GM12878 (cell line): ENCODE measurements at regions not wholly inside any gene's neighbourhood (a gene's known extent, or its start where the extent isn't known, plus 50 kb on each side); places are given as distances from the start of the nearest gene placed in this dataset.

Experiments used
- ATAC-seq: fragments of 200-7000 bp; cut with Tn5 transposase; 3 replicates; pipeline ENCODE4 v1.9.1; 2020; ENCODE audit warnings: mild to moderate bottlenecking, moderate library complexity
- BruUV-seq: library from RNA; stranded (reverse); fragments of 400-500 nt; replicated peaks from 2 replicates; lab custom pipeline; 2021; lab: Mats Ljungman, UMichigan
- CTCF ChIA-PET: fragments of 300-600 bp; sonication (Branson Sonifier 250); formaldehyde crosslinking; extraction: SDS; loops from one replicate; lab custom pipeline; 2021; ENCODE audit warnings: inconsistent platforms; lab: Yijun Ruan, JAX
- POLR2A ChIA-PET: fragments of 350-600 bp; formaldehyde crosslinking; extraction: SDS; loops from one replicate; lab custom pipeline; 2021; ENCODE audit warnings: inconsistent platforms; lab: Charles Lee
- RAD21 ChIA-PET: fragments of 300-600 bp; sonication (Branson Sonifier 250); formaldehyde crosslinking; loops from one replicate; lab custom pipeline; 2023; ENCODE audit warnings: antibody characterized with exemption; ENCODE audit not compliant: unreplicated experiment; lab: Charles Lee
- SMC1A ChIA-PET: fragments of 300-600 bp; sonication (Branson Sonifier 250); formaldehyde crosslinking; loops from one replicate; lab custom pipeline; 2023; ENCODE audit not compliant: unreplicated experiment, uncharacterized antibody; lab: Charles Lee
- DNase-seq: peaks from one replicate; pipeline ENCODE4 v3.0.0-alpha.2; 2011; ENCODE audit warnings: low read depth, low spot score
- FAIRE-seq: peaks from 3 replicates; lab custom pipeline; 2011; peaks lifted over from hg19 to GRCh38; lab: Jason Lieb, UNC
- H2AFZ ChIP-seq: 2 replicates; pipeline ENCODE4 v1.6.0; 2011; ENCODE audit warnings: low read depth, low read length, control low read depth; ENCODE audit not compliant: control insufficient read depth
- H3K27ac ChIP-seq: 2 replicates; pipeline ENCODE4 v1.5.1; 2011; ENCODE audit warnings: control low read depth; ENCODE audit not compliant: control insufficient read depth, insufficient read depth
- H3K27me3 ChIP-seq, 2 experiments: replicated peaks in 1 of 2; 2 replicates each; pipeline versions ENCODE4 v1.6.0 to v1.6.1; 2011; ENCODE audit warnings: low read length in 1 of 2; ENCODE audit not compliant: control insufficient read depth in 2 of 2, insufficient read depth in 2 of 2
- H3K36me3 ChIP-seq, 2 experiments: 2 replicates each; pipeline ENCODE4 v1.5.1; 2011; ENCODE audit warnings: low read length in 1 of 2; ENCODE audit not compliant: control insufficient read depth in 2 of 2, insufficient read depth in 2 of 2
- H3K4me1 ChIP-seq: 2 replicates; pipeline ENCODE4 v1.6.1; 2011; ENCODE audit warnings: mild to moderate bottlenecking, low read length, moderate library complexity, mixed read lengths; ENCODE audit not compliant: control insufficient read depth, insufficient read depth
- H3K4me2 ChIP-seq: 2 replicates; pipeline ENCODE4 v1.6.0; 2011; ENCODE audit warnings: control low read depth; ENCODE audit not compliant: control insufficient read depth, insufficient read depth
- H3K4me3 ChIP-seq: fragments of 200-600 bp; sonication (generic); 2 replicates; pipeline ENCODE4 v1.5.1; 2016
- H3K79me2 ChIP-seq: 2 replicates; pipeline ENCODE4 v1.6.0; 2011; ENCODE audit warnings: low read length; ENCODE audit not compliant: control insufficient read depth, insufficient read depth
- H3K9ac ChIP-seq: 2 replicates; pipeline ENCODE4 v1.8.0; 2011; ENCODE audit warnings: low read length, control low read depth, mixed read lengths; ENCODE audit not compliant: control insufficient read depth, insufficient read depth
- H3K9me3 ChIP-seq: replicated peaks from 3 replicates; pipeline ENCODE4 v1.5.1; 2011; ENCODE audit warnings: mild to moderate bottlenecking, low read length; ENCODE audit not compliant: control insufficient read depth, insufficient read depth
- H4K20me1 ChIP-seq: 2 replicates; pipeline ENCODE4 v1.6.0; 2011; ENCODE audit not compliant: control insufficient read depth, insufficient read depth
- NFXL1 ChIP-seq: fragments of 450-650 bp; IDR thresholded peaks from 2 replicates; pipeline ENCODE4 v1.6.1; 2017; ENCODE audit warnings: antibody characterized with exemption, mild to moderate bottlenecking, borderline replicate concordance
- NKRF ChIP-seq: fragments of 450-650 bp; conservative IDR thresholded peaks from 2 replicates; pipeline ENCODE4 v1.6.1; 2017; ENCODE audit warnings: mild to moderate bottlenecking, moderate library complexity
- ZBTB4 ChIP-seq: fragments of 450-650 bp; formaldehyde crosslinking; IDR thresholded peaks from 2 replicates; pipeline ENCODE4 v1.4.0; 2022; ENCODE audit warnings: mild to moderate bottlenecking, moderate library complexity
- WGBS: methylation state at CpG from one replicate; pipeline ENCODE4 v1.1.6; 2016; ENCODE audit warnings: low lambda C conversion rate; ENCODE audit not compliant: insufficient replicate concordance, insufficient coverage; ENCODE audit errors: missing lambda C conversion rate; 5-methylcytosine and 5-hydroxymethylcytosine counted together
- in situ Hi-C: fragments of 300-500 bp; cut with MboI; formaldehyde crosslinking; loops from 9 replicates; pipeline ENCODE4 v1.14.3; 2018; ENCODE audit warnings: mixed read lengths
- intact Hi-C: fragments of 100-400 bp; cut with micrococcal nuclease; formaldehyde crosslinking; loops from one replicate; pipeline ENCODE4 v1.14.2; 2022; ENCODE audit not compliant: unreplicated experiment

DNA sequence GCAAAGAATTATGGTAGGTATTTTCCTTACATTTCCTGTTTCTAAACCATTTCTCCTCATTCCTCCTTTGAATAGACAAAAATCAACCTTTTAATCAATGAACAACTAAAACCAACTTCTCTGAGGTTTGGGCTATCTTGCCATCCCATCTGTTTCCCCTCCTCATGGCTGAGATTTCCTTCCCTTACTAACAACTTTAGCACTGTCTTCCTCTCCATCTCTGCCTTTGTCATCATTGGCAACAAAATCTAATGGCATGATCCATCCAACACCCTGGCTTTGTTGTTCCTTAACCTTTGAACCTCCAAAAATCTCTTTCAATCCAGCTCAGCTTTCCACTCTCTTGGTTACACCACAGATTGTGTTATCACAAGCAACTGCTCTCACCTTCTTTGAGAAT, 95.3 kb upstream of the FAM136A start (continued):
- TF ChIP-seq ZBTB4: no peak
- no peak for TF ChIP-seq NKRF

GRCh38 chr2:70396612-70397011, 94.7 kb upstream of the FAM136A start:
- Histone ChIP-seq H3K4me2 (no peak overlapping the region), H3K9me3 (no peaks in the 10 kb centered on the region), H3K27ac (no peak overlapping the region), H2AFZ (no peak overlapping the region), H3K27me3 (peaks cover 0 to 2% of the 10 kb centered on the region in 2 experiments; a peak in 3 of 4 replicates), H3K4me3 (no peak overlapping the region), H3K4me1 (no peaks in the 10 kb centered on the region), H4K20me1 (no peaks in the 10 kb centered on the region), H3K9ac (no peak overlapping the region), H3K79me2 (no peaks in the 10 kb centered on the region), H3K36me3 (no peaks in the 10 kb centered on the region)
- SMC1A ChIA-PET: interaction anchor here (0.7 kb wide), 1 partner anchor 34 kb away, joined by 3 read pairs; no protein-coding TSS in a partner anchor
- RAD21 ChIA-PET: interaction anchor here (0.6 kb wide), 1 partner anchor 41 kb away, joined by 3 read pairs; no protein-coding TSS in a partner anchor
- CTCF ChIA-PET: interaction anchor here (1.1 kb wide), 1 partner anchor 10 kb away, joined by 3 read pairs; no protein-coding TSS in a partner anchor
- no TSS peak for BruUV-seq
- POLR2A ChIA-PET: no interaction called here
- ATAC-seq (no peak), DNase-seq (no peak), FAIRE-seq (no peak)
- in situ Hi-C loops (no loop called here), intact Hi-C loops (no loop called here)
- no peak for TF ChIP-seq NFXL1
- 1% methylated on average over 5 of the region's 5 CpGs for WGBS
